ENCODE measurements at regions not wholly inside any gene's neighbourhood (a gene's known extent, or its start where the extent isn't known, plus 50 kb on each side); places are given as distances from the start of the nearest gene placed in this dataset.

- TF ChIP-seq CTCF (IDR thresholded peaks at IDR 0.05; ENCODE audit: low read depth, low read length) (no peak), EZH2phosphoT487 (IDR thresholded peaks at IDR 0.05; ENCODE audit: low read depth) (no peak)
These were observed 974.5 kb upstream of the HS3ST1 start for GRCh38 chr4:12403175-12403574.
